Loucy (cell line): ENCODE measurements at regions not wholly inside any gene's neighbourhood (a gene's known extent, or its start where the extent isn't known, plus 50 kb on each side); places are given as distances from the start of the nearest gene placed in this dataset.

Experiments used
- EZH2phosphoT487 ChIP-seq: fragments of 200-600 bp; IDR thresholded peaks from 2 replicates; pipeline ENCODE4 v1.6.1; 2018; ENCODE audit warnings: antibody characterized with exemption, mild to moderate bottlenecking, moderate library complexity, borderline replicate concordance
- TF ChIP-seq, protein P1 (sequence below): fragments of 200-600 bp; sonication (generic); conservative IDR thresholded peaks from 2 replicates; pipeline ENCODE4 v1.5.1; 2014; ENCODE audit warnings: mild to moderate bottlenecking, antibody characterized with exemption, low read length

GRCh38 chr15:39513936-39514335 is 66.9 kb upstream of the THBS1 start:
- TF ChIP-seq, protein P1, sequence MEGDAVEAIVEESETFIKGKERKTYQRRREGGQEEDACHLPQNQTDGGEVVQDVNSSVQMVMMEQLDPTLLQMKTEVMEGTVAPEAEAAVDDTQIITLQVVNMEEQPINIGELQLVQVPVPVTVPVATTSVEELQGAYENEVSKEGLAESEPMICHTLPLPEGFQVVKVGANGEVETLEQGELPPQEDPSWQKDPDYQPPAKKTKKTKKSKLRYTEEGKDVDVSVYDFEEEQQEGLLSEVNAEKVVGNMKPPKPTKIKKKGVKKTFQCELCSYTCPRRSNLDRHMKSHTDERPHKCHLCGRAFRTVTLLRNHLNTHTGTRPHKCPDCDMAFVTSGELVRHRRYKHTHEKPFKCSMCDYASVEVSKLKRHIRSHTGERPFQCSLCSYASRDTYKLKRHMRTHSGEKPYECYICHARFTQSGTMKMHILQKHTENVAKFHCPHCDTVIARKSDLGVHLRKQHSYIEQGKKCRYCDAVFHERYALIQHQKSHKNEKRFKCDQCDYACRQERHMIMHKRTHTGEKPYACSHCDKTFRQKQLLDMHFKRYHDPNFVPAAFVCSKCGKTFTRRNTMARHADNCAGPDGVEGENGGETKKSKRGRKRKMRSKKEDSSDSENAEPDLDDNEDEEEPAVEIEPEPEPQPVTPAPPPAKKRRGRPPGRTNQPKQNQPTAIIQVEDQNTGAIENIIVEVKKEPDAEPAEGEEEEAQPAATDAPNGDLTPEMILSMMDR: no peak
- TF ChIP-seq EZH2phosphoT487: no peak
